Activated T-cell treated with anti-CD3 and anti-CD28 coated beads for 4 hours (primary cell): ENCODE measurements at regions not wholly inside any gene's neighbourhood (a gene's known extent, or its start where the extent isn't known, plus 50 kb on each side); places are given as distances from the start of the nearest gene placed in this dataset.
A peak's percentile ranks its signal among the peaks of the same experiment; 100 is the strongest.
"Not testable (repeated sequence)": the region's sequence is repeated elsewhere in the genome, so short reads cannot be mapped to it uniquely, and the experiment has no call there.

Source experiments
- DNase-seq: peaks from one replicate; pipeline ENCODE4 v3.0.0-alpha.2; 2020

DNA sequence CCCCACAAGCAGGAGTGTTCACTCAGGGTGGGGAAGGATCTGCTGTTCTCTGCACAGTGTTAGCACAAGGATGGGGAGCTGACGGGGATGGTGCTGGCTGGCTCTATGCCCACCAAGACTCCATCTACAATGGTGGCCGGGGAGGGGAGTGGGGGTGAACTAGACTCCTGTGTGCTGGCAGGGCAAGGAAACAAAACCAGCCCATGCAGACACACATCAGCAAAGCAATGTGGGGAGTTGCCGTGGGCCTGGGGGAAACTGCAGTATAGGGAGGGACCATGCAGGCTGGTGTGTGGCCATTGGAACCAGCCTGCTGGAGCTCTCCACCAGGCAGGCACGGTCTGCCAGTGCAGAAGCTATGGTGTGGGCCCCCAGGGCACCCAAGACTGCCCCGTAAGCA lies 195.1 kb downstream of the PWWP3B start:
- DNase-seq: no peak

GRCh38 chrX:106378616-106379015 lies 210.5 kb downstream of the PWWP3B start:
- DNase-seq: no peak

GRCh38 chrX:106391284-106391911 lies 220.4 kb upstream of the RADX start:
- DNase-seq: no peak

DNA sequence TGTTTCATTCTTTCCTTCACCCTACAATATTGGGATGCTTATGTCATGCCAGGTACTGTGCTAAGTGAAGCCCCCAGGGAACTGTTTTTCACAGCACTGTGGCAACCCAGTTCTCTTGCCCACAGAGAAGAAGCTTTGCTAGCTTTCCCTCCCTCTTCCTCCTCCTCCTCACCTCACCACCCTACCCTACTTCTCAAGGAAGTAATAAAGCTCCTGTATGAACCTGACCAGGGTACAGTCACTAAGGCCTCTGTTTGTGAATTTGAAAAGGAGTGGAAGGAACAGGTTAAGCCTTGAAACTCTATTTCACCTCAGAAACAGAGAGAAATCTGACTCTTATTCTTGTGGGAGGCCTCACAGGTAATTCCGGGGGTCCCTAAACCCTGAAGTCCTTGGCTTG lies 219.4 kb upstream of the RADX start:
- no peak for DNase-seq

GRCh38 chrX:106397788-106398538 lies 213.8 kb upstream of the RADX start:
- DNase-seq: no peak

- no peak for DNase-seq
Observed at GRCh38 chrX:106401965-106402559, 209.7 kb upstream of the RADX start.

DNA sequence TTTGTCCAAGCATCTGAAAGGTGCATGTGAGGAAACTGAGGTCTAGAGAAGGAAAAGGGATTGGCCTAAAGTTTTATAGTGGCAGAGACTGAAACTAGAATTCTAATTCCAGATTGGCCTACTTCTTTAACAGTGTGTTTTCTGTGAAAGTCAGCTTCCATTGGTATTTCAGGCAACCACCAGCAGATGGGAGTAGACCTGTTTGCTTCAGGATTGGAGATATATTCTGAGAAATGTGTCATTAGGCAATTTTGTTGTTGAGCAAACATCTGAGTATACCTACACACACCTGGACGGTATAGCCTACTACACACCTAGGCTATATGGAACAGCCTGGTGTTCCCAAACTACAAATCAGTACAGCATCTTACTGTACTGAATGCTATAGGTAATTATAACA lies 207.3 kb upstream of the RADX start:
- DNase-seq: no peak

- no peak for DNase-seq
Observed at GRCh38 chrX:106415276-106415895, 196.4 kb upstream of the RADX start.

DNA sequence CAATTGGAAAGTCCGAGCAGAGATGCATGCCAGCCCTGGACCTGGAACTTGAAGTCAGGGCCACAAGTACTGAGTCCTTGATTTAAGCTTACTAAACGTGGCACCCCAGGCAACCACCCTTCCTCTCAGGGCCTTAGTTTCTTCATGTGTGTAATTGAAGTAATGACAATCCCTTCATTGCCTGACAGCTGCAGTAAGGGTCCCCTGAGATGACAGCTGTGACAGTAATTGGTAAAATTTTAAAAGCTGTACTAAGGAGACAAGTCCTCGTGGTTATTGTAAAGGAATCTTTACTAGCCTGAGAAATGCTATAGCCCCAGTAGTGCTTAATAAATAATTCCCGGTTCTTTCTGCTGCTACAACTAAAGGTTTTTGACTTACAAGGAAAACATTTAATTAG lies 175.1 kb upstream of the RADX start:
- DNase-seq: no peak

DNA sequence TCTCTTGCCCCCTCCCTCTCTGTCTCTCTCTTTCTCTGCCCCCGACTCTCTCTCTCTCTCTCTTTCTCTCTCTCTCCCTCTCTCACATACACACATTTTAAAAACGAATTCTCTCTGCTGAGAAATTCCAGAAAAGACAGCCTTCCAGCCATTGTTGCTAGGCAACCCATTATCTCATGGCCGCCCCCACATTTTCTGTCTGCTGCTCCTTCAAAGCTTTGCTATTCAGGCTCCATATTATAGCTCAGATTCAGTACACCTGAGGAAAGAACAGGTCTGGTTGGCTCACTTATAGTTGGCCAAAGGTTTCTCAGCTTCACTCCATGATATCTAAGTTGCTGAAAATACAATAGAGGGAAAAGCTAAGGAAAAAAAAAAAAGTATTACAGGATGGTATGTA lies 174.4 kb upstream of the RADX start:
- no peak for DNase-seq

DNA sequence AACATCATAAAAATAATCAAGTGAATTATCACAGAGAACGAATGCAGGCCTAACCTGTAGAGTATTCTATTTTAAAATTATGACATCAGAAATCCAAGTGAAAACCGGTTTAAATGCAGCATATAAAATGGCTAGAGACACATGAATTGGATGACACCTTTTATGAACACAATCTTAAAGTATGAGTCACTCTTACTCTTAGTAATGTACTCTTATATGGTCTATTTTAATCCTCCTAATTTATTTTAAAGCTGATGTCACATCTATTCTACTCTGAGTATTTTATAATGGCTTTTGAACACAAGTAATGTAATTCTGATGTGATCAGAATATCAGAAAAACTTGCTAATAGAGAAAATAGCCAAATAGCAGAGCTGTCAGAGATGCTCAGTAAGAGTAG lies 161.4 kb upstream of the RADX start:
- DNase-seq: no peak

DNA sequence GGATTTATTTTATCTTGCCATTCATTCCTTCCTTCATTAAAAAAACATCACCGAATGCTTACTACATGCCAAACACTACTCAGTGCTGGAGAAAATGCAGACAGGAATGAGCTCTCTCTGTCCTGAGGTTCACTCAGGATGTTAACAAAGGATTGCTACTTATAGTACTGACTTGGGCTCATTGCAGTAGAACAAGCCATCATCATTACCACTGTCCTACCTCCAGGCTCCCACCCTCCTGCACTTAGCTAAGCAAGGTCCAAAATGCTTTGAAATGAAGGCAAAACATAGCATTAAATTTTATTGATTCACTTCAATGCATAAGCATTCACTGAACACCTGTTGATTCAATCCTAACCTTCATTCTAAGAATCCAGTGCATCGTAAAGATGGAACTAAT lies 159.8 kb upstream of the RADX start:
- DNase-seq: no peak

DNA sequence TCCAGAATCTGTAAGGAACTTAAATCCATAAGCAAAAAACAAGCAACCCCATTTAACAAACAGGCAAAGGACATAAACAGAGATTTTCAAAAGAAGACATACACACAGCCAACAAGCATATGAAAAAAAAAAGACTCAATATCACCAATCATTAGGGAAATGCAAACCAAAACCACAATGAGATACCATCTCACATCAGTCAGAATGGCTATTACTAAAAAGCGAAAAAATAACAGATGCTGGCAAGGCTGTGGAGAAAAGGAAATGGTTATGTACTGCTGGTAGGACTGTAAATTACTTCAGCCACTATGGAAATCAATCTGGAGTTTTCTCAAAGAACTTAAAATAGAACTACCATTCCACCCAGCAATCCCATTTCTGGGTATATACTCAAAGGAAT lies 156.8 kb upstream of the RADX start:
- DNase-seq: no peak

- no peak for DNase-seq
Observed at GRCh38 chrX:106457802-106458201, 154.0 kb upstream of the RADX start.

GRCh38 chrX:106467422-106467821 lies 144.4 kb upstream of the RADX start:
- DNase-seq: no peak

DNA sequence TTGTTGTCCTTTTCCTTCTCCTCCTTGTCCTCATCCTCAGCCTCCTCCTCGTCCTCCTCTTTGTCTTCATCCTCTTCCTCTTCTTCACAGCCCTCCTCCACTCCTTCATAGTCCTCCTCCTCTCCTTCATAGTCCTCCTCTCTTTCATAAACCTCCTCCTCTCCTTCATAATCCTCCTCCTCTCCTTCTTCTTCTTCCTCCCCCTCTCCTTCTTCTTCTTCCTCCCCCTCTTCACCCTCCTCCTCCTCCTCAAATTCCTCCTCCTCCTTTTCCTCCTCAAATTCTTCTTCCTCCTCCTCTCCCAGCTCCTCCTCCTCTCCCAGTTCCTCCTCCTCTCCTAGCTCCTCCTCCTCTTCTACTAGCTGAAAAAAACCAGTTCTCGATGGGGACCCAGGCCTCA lies 143.8 kb upstream of the RADX start:
- no peak for DNase-seq

DNA sequence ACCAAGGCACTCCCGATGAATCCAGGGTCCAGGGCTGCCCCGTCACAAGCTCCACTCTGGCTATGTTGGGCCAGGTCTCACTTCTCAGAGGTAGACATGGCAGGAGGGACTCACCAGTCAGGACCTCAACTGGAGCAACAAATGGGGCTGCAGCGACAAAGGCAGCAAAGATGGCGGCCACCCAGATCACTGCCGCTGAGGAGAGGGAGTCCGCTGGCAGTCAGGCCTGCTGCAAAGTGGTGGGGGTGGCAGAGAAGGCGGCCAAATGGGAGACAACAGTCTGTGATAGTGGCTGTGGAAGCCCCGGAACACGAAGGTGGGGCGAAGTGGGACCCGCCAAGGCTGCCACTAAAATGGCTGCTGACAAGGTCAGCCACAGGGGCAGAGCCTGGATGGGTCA lies 143.3 kb upstream of the RADX start:
- DNase-seq: no peak

GRCh38 chrX:106479920-106480319 lies 131.9 kb upstream of the RADX start:
- DNase-seq: no peak

GRCh38 chrX:106481341-106481740 lies 130.4 kb upstream of the RADX start:
- DNase-seq: peak; percentile 32

DNA sequence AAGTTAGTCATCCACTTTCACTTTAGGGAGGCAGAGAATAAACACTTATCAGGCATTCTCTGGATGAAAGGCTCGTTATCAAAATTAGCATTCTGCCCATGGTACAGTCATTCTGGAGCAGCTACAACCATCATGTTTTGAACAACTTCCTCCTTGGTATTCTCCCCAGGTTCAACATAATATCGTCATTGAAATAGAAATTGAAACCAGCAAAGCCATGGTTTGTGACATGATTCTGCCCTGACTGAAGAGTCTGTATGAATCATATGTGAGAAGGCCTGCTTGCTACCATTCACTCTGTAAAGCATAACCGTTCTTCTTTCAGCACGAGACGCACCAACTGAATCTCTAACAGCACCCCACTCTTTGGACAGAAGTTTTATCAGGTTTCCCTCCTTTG lies 127.5 kb upstream of the RADX start:
- no peak for DNase-seq

- DNase-seq: not testable (repeated sequence)
Observed at GRCh38 chrX:106493210-106493816, 118.5 kb upstream of the RADX start.

GRCh38 chrX:106499473-106499872 lies 112.3 kb upstream of the RADX start:
- DNase-seq: no peak

- DNase-seq: no peak
Observed at GRCh38 chrX:106510713-106511403, 100.9 kb upstream of the RADX start.
